ENCODE measurements at regions not wholly inside any gene's neighbourhood (a gene's known extent, or its start where the extent isn't known, plus 50 kb on each side); places are given as distances from the start of the nearest gene placed in this dataset.

DNA sequence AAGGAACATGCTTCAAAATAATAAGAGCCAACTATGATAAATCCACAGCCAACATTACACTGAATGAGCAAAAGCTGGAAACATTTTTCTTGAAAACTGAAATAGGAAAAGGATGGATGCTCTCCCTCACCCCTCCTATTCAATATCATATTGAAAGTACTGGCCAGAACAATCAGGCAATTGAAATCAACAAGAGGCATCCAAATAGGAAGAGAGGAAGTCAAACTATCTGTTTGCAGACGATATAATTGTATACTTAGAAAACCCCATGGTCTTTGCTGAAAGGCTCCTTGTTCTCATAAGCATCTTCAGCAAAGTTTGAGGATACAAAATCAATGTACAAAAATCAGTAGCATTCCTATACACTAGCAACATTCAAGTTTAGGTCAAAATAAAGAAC is 1562.5 kb upstream of the ADGRL3 start:
- DNase-seq (ENCODE audit: insufficient read length, low spot score, missing footprints) = no peak
- H2AFZ ChIP-seq (ENCODE audit: low read length) = no peak overlapping the region

DNA sequence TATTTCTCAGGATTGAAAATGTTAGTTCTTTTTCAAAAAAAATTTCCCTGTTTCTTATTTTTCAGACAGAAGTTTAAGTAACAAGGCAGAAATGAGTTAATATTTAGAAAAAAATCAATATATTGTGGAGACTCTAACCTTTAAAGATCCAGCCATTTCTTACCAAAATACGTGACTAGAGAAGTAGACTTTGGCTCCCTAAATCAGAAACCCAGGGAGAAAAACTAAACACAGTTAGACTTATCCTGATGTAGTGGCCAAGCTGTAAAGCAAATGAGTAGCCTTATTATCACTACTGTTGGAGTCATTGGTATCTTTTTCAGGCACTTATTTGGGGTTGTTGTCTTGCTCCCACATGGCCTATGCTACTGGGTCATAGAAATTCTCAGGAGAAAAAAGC is 1556.4 kb upstream of the ADGRL3 start:
- Histone ChIP-seq H3K4me2 (ENCODE audit: insufficient read depth, low read length) (no peak overlapping the region), H3K4me3 (ENCODE audit: insufficient read depth, low read length) (no peak overlapping the region)

More for the DNA sequence above, 1562.5 kb upstream of the ADGRL3 start:
- no peak overlapping the region for H3K4me3 ChIP-seq (ENCODE audit: insufficient read depth, low read length)
- H3K36me3 ChIP-seq (ENCODE audit: insufficient read depth, low read length) = no peaks in the 10 kb centered on the region
- no peaks in the 10 kb centered on the region for H3K4me1 ChIP-seq (ENCODE audit: insufficient read depth, low read length)
- no peak overlapping the region for H3K4me2 ChIP-seq (ENCODE audit: insufficient read depth, low read length)
- H3K27me3 ChIP-seq (ENCODE audit: insufficient read depth, low read length) = no peaks in the 10 kb centered on the region
- TF ChIP-seq, protein P1, sequence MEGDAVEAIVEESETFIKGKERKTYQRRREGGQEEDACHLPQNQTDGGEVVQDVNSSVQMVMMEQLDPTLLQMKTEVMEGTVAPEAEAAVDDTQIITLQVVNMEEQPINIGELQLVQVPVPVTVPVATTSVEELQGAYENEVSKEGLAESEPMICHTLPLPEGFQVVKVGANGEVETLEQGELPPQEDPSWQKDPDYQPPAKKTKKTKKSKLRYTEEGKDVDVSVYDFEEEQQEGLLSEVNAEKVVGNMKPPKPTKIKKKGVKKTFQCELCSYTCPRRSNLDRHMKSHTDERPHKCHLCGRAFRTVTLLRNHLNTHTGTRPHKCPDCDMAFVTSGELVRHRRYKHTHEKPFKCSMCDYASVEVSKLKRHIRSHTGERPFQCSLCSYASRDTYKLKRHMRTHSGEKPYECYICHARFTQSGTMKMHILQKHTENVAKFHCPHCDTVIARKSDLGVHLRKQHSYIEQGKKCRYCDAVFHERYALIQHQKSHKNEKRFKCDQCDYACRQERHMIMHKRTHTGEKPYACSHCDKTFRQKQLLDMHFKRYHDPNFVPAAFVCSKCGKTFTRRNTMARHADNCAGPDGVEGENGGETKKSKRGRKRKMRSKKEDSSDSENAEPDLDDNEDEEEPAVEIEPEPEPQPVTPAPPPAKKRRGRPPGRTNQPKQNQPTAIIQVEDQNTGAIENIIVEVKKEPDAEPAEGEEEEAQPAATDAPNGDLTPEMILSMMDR (IDR thresholded peaks at IDR 0.05; ENCODE audit: extremely low read depth, low read depth, low read length) = no peak
- H3K79me2 ChIP-seq (ENCODE audit: insufficient read depth, low read length) = no peaks in the 10 kb centered on the region
- no peaks in the 10 kb centered on the region for H4K20me1 ChIP-seq (ENCODE audit: insufficient read depth, low read length)
- H3K9me3 ChIP-seq (ENCODE audit: low read depth, low read length) = peaks cover 5% of the 10 kb centered on the region
- H3K27ac ChIP-seq (ENCODE audit: low read depth, low read length) = no peak overlapping the region

DNA sequence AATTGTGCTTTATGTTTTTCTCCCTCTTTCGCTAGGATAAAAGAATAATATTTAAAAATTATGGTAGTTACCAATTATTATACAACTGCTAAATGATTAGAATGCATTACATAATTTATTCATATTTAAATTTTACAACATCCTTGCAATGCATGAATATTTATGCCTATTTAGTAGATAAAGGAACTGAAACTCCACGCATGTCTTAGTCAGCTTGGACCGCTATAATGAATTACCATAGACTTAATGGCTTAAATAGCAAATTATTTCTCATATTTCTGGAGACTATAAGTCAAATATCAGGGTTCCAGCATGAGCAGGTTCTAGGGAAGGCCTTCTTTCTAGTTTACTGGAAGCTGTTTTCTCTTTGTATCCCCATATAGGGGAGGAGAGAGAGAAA is 1555.4 kb upstream of the ADGRL3 start:
- no peak overlapping the region for H3K4me3 ChIP-seq (ENCODE audit: insufficient read depth, low read length)

More for the DNA sequence above, 1556.4 kb upstream of the ADGRL3 start:
- Histone ChIP-seq H3K36me3 (ENCODE audit: insufficient read depth, low read length) (no peaks in the 10 kb centered on the region), H4K20me1 (ENCODE audit: insufficient read depth, low read length) (no peaks in the 10 kb centered on the region), H3K27me3 (ENCODE audit: insufficient read depth, low read length) (no peaks in the 10 kb centered on the region), H3K79me2 (ENCODE audit: insufficient read depth, low read length) (no peaks in the 10 kb centered on the region), H3K9me3 (ENCODE audit: low read depth, low read length) (no peaks in the 10 kb centered on the region), H3K4me1 (ENCODE audit: insufficient read depth, low read length) (no peaks in the 10 kb centered on the region), H3K27ac (ENCODE audit: low read depth, low read length) (no peak overlapping the region), H2AFZ (ENCODE audit: low read length) (no peak overlapping the region)
- TF ChIP-seq, protein P1 (IDR thresholded peaks at IDR 0.05; ENCODE audit: extremely low read depth, low read depth, low read length) = no peak
- DNase-seq (ENCODE audit: insufficient read length, low spot score, missing footprints) = no peak

DNA sequence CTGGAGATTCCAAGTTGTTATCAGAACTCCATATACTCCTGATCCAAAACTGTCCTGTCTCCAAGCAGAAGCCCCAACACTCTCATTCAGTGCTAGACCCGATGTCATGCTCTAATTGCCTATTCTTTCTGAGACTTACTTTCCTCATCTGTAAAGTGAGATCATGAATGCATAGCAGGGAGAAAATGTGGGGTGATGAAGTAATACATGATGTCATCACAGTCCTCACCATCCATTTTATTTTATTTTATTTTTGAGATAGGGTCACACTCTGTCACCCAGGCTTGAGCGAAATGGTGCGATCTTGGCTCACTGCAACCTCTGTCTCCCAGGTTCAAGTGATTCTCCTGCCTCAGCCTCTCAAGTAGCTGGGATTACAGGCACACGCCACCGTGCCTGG is 1554.0 kb upstream of the ADGRL3 start:
- no peaks in the 10 kb centered on the region for H3K9me3 ChIP-seq (ENCODE audit: low read depth, low read length)
- H3K4me3 ChIP-seq (ENCODE audit: insufficient read depth, low read length) = no peak overlapping the region
- DNase-seq (ENCODE audit: insufficient read length, low spot score, missing footprints) = no peak
- H3K4me2 ChIP-seq (ENCODE audit: insufficient read depth, low read length) = no peak overlapping the region
- no peaks in the 10 kb centered on the region for H3K79me2 ChIP-seq (ENCODE audit: insufficient read depth, low read length)
- TF ChIP-seq, protein P1 (IDR thresholded peaks at IDR 0.05; ENCODE audit: extremely low read depth, low read depth, low read length) = no peak
- no peak overlapping the region for H2AFZ ChIP-seq (ENCODE audit: low read length)
- H3K4me1 ChIP-seq (ENCODE audit: insufficient read depth, low read length) = no peaks in the 10 kb centered on the region
- H3K27ac ChIP-seq (ENCODE audit: low read depth, low read length) = no peak overlapping the region
- no peaks in the 10 kb centered on the region for H4K20me1 ChIP-seq (ENCODE audit: insufficient read depth, low read length)
- H3K36me3 ChIP-seq (ENCODE audit: insufficient read depth, low read length) = no peaks in the 10 kb centered on the region
- H3K27me3 ChIP-seq (ENCODE audit: insufficient read depth, low read length) = no peaks in the 10 kb centered on the region

More for the DNA sequence above, 1555.4 kb upstream of the ADGRL3 start:
- TF ChIP-seq, protein P1 (IDR thresholded peaks at IDR 0.05; ENCODE audit: extremely low read depth, low read depth, low read length) = no peak
- Histone ChIP-seq H3K4me1 (ENCODE audit: insufficient read depth, low read length) (no peaks in the 10 kb centered on the region), H3K4me2 (ENCODE audit: insufficient read depth, low read length) (no peak overlapping the region), H3K36me3 (ENCODE audit: insufficient read depth, low read length) (no peaks in the 10 kb centered on the region), H3K9me3 (ENCODE audit: low read depth, low read length) (no peaks in the 10 kb centered on the region), H3K79me2 (ENCODE audit: insufficient read depth, low read length) (no peaks in the 10 kb centered on the region), H3K27ac (ENCODE audit: low read depth, low read length) (no peak overlapping the region), H4K20me1 (ENCODE audit: insufficient read depth, low read length) (no peaks in the 10 kb centered on the region), H3K27me3 (ENCODE audit: insufficient read depth, low read length) (no peaks in the 10 kb centered on the region), H2AFZ (ENCODE audit: low read length) (no peak overlapping the region)
- no peak for DNase-seq (ENCODE audit: insufficient read length, low spot score, missing footprints)

Measured in osteoblast (primary cell).